Esophagus squamous epithelium (tissue), 5 donors: ENCODE measurements at regions not wholly inside any gene's neighbourhood (a gene's known extent, or its start where the extent isn't known, plus 50 kb on each side); places are given as distances from the start of the nearest gene placed in this dataset.

Source experiments
- DNase-seq: peaks from one replicate; lab custom pipeline; 2025; lab: John Stamatoyannopoulos, UW
- H3K27ac ChIP-seq, 4 donors: fragments of 200-600 bp; sonication (generic); one replicate each; pipeline ENCODE4 v1.5.1; 2016 to 2019; ENCODE audit warnings: mild to moderate bottlenecking in 1 of 4
- H3K27me3 ChIP-seq, 4 donors: fragments of 200-600 bp; sonication (generic); 1 replicate in 3 of 4; 2 replicates in 1 of 4; pipeline versions ENCODE4 v1.5.1 to v1.6.0; 2017 to 2021; ENCODE audit warnings: antibody characterized with exemption in 1 of 4
- H3K36me3 ChIP-seq, 3 donors: fragments of 200-600 bp; sonication (generic); one replicate each; pipeline ENCODE4 v1.5.1; 2016 to 2019
- H3K4me1 ChIP-seq, 3 donors: fragments of 200-600 bp; sonication (generic); one replicate each; pipeline ENCODE4 v1.5.1; 2017 to 2019
- H3K4me3 ChIP-seq, 4 donors: fragments of 200-600 bp; sonication (generic); 1 replicate in 3 of 4; 2 replicates in 1 of 4; pipeline ENCODE4 v1.5.1; 2016 to 2019; ENCODE audit warnings: mild to moderate bottlenecking in 2 of 4, moderate library complexity in 1 of 4
- H3K9me3 ChIP-seq, 3 donors: fragments of 200-600 bp; sonication (generic); one replicate each; pipeline ENCODE4 v1.5.1; 2016 to 2019
- CTCF ChIP-seq, 6 experiments: fragments of 450-650 bp in 4 of 6; fragments of 200-600 bp in 2 of 6; sonication (generic) in 2 of 6; IDR thresholded peaks; one replicate each; pipeline ENCODE4 v1.5.1; 2016 to 2019; ENCODE audit warnings: antibody characterized with exemption in 6 of 6, mild to moderate bottlenecking in 4 of 6, moderate library complexity in 4 of 6
- POLR2A ChIP-seq, 4 donors: fragments of 450-650 bp; IDR thresholded peaks; one replicate each; pipeline ENCODE4 v1.6.1; 2017; ENCODE audit warnings: antibody characterized with exemption in 4 of 4, mild to moderate bottlenecking in 4 of 4, moderate library complexity in 3 of 4
- WGBS, 2 donors: methylation state at CpG; one replicate each; pipeline ENCODE4 v1.1.5; 2018; 5-methylcytosine and 5-hydroxymethylcytosine counted together
- intact Hi-C: fragments of 100-400 bp; cut with DNase I; formaldehyde crosslinking; loops from one replicate; pipeline ENCODE4 v1.15.0; 2022
- small RNA-seq, 4 donors: library from RNA; depleted of rRNA; stranded (forward); fragments of <200 nt; gene quantifications; one replicate each; pipeline ENCODE3, GENCODE V24; 2016
- donor health status: DM: yes; HTN: yes; CAD: no.

GRCh38 chr5:74919041-74919440 is 52.9 kb upstream of the FAM169A start:
- Histone ChIP-seq H3K27me3 (no peaks in the 10 kb centered on the region), H3K36me3 (no peaks in the 10 kb centered on the region), H3K4me1 (no peaks in the 10 kb centered on the region), H3K27ac (no peak overlapping the region), H3K9me3 (no peaks in the 10 kb centered on the region), H3K4me3 (no peak overlapping the region)
- WGBS, 2 donors = 70 to 83% methylated on average over 4 of the region's 4 CpGs
- no peak for TF ChIP-seq POLR2A (IDR thresholded peaks at IDR 0.05)
- no peak for TF ChIP-seq CTCF (IDR thresholded peaks at IDR 0.05)
- intact Hi-C loops = loop anchor here (10.0 kb wide), 1 partner anchor 134 kb away; no protein-coding TSS in a partner anchor
- DNase-seq = no peak

DNA sequence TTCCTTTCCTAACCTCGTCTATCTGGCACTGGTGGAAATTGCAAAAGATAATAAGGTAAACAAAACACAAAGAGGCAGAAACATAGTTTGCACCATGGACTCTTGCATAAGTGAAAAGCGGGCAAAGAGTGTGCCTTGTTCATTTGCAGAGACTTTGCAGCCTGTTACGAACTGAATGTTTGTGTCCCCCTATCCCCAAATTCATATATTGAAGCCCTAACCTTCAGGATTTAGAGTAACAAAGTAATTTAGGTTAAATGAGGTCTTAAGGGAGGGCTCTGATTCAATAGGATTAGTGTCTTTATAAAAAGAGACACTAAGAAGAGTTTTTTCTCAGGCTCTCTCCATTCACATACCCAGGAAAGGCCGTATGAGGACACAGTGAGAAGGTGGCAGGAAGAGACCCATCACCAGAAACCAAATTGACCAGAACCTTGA is 52.1 kb upstream of the FAM169A start:
- no peak for TF ChIP-seq POLR2A (IDR thresholded peaks at IDR 0.05)
- TF ChIP-seq CTCF (IDR thresholded peaks at IDR 0.05) = no peak
- intact Hi-C loops = loop anchor here (10.0 kb wide), 1 partner anchor 133 kb away; no protein-coding TSS in a partner anchor
- Histone ChIP-seq H3K36me3 (no peaks in the 10 kb centered on the region), H3K4me1 (no peaks in the 10 kb centered on the region), H3K9me3 (no peaks in the 10 kb centered on the region), H3K27ac (no peak overlapping the region), H3K4me3 (no peak overlapping the region), H3K27me3 (peaks cover 0 to under 1% (median 0%) of the 10 kb centered on the region in 4 donors)
- no peak for DNase-seq
- 71 to 74% methylated on average over 4 of the region's 4 CpGs for WGBS, 2 donors

DNA sequence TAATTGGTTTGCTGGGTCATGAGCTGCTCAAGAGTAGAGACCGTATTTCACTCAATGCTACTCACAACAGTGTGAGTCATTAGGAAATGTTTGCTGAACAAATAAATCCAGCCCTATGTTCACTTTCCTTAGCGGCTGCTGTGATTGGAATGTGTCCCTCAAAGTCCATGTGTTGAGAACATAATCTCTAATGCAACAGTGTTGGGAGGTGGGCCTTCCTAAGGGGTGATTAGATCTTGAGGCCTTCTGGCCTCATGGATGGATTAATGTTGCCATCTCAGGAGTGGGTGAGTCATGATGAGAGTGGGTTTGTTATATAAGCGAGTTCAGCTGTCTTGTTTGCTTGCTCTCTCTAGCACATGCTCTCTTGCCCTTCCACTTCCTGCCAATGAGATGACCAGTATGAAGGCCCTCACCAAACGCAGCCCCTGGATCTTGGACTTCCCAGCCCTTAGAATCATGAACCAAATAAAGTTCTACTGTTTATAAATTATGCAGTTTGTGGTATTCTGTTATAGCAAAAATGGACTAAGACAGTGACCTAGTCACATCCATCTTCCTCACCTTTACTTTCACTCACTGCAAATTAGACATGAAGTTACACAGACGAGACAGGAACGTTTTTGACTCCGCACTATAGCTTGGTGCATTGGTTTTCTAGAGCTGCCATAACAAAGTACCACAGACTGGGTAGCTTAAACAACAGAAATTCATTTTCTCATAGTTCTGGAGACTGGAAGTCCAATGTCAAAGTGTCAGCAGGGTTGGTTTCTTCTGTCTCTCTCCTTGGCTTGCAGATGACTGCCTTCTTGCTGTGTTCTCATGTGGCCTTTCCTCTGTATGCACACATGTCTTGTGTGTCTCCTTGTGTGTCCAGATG is 50.9 kb upstream of the FAM169A start:
- DNase-seq = no peak

More for the DNA sequence above, 50.9 kb upstream of the FAM169A start:
- 61 to 64% methylated on average over 7 of the region's 7 CpGs for WGBS, 2 donors
- Histone ChIP-seq H3K9me3 (no peaks in the 10 kb centered on the region), H3K36me3 (no peaks in the 10 kb centered on the region), H3K27me3 (peaks cover 0 to 6% (median 0%) of the 10 kb centered on the region in 4 donors), H3K4me3 (no peak overlapping the region), H3K4me1 (no peaks in the 10 kb centered on the region), H3K27ac (no peak overlapping the region)
- TF ChIP-seq CTCF (IDR thresholded peaks at IDR 0.05) = no peak
- TF ChIP-seq POLR2A (IDR thresholded peaks at IDR 0.05) = no peak
- intact Hi-C loops = loop anchor here (10.0 kb wide), 1 partner anchor 132 kb away; no protein-coding TSS in a partner anchor

Small RNA genes lying in the stretch of these regions (small RNA-seq; reads per million reads assigned to genes)
- gene AC116337.2 = 0 reads per million in 4 donors
